VCaP (cell line): ENCODE measurements at regions not wholly inside any gene's neighbourhood (a gene's known extent, or its start where the extent isn't known, plus 50 kb on each side); places are given as distances from the start of the nearest gene placed in this dataset.
"Not testable (repeated sequence)": the region's sequence is repeated elsewhere in the genome, so short reads cannot be mapped to it uniquely, and the experiment has no call there.

ENCODE experiments used
- H3K27ac ChIP-seq: fragments of 450-650 bp; 2 replicates; pipeline ENCODE4 v1.5.1; 2017
- TF ChIP-seq, protein P1 (sequence below): fragments of 450-650 bp; conservative IDR thresholded peaks from 2 replicates; pipeline ENCODE4 v1.5.1; 2017; ENCODE audit warnings: mild to moderate bottlenecking, moderate library complexity

DNA sequence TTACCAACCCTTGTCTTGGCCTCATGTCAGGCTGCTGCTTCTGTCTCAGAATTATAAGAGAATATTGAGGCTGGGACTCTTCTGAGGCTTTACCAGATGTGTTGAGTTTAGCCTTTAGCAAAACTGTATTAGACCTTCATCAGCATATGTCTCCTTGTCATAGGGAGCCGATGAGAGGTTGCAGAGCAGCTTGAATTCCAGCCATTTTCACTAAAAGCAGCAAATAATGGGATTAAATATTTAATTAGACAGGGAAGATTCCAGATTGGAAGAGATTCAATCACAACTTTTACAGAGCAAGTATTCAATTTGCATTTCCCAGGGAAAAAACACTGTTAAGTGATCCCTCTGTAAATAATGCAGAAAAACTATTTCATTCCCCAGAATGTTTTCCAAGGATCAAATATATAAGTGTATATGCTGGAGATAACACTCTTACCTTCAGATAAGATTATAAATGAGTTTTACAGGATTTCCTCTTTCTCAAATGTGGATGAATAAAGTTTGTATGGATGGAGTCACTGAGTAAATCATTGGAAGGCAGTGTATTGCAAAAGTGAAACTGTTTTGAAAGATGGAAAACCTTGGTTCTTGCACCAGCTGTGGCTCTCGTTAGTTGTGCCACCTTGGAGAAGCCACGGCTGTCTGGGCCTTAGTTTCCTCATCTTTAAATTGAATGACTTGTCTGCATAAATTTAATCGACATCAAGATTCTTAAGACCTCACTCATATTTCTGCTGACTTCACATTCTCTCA is 466.4 kb upstream of the SGO1 start:
- TF ChIP-seq, protein P1, sequence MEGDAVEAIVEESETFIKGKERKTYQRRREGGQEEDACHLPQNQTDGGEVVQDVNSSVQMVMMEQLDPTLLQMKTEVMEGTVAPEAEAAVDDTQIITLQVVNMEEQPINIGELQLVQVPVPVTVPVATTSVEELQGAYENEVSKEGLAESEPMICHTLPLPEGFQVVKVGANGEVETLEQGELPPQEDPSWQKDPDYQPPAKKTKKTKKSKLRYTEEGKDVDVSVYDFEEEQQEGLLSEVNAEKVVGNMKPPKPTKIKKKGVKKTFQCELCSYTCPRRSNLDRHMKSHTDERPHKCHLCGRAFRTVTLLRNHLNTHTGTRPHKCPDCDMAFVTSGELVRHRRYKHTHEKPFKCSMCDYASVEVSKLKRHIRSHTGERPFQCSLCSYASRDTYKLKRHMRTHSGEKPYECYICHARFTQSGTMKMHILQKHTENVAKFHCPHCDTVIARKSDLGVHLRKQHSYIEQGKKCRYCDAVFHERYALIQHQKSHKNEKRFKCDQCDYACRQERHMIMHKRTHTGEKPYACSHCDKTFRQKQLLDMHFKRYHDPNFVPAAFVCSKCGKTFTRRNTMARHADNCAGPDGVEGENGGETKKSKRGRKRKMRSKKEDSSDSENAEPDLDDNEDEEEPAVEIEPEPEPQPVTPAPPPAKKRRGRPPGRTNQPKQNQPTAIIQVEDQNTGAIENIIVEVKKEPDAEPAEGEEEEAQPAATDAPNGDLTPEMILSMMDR: no peak
- H3K27ac ChIP-seq: no peak overlapping the region

GRCh38 chr3:20648921-20649381 is 462.9 kb upstream of the SGO1 start:
- H3K27ac ChIP-seq: no peak overlapping the region
- TF ChIP-seq, protein P1: no peak

DNA sequence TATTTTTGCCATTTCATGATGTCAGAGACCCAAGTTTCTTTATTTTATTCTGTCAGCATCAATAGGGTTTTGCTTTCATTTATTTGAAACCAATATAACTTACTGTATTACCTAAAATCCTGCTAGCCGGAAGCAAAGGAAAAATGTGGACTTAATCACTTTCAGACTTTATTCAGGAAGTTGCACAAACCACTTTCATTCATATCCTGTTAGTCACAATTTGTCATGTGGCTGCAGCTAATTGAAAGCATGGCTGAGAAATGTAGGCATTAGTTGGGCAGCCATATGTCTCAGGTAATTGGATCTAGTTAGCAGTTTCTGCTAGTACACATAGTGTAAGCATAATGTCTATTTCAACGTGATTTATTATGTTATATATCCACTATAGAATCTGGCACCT is 462.3 kb upstream of the SGO1 start:
- TF ChIP-seq, protein P1: no peak
- H3K27ac ChIP-seq: no peak overlapping the region

DNA sequence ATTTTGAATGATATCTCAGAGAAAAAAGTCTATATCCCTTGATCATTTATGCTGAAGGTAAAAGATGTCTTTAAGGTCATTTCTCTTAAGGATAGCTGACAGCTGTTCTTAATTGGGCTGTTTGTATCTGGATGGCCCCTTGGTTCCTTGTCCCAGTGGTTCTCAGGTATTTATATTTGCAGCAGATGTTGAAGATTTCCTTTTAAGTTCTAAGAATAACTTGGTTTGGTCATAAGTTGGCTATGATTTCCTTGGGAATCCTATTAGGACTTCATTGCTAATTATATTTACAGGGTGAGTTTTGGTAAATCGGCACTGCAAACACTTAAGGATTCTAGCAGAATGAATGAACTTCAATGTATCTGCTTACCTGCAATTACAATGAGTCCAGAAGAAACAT is 460.4 kb upstream of the SGO1 start:
- TF ChIP-seq, protein P1: no peak
- H3K27ac ChIP-seq: no peak overlapping the region

GRCh38 chr3:20645340-20645739 is 459.3 kb upstream of the SGO1 start:
- TF ChIP-seq, protein P1: no peak
- no peak overlapping the region for H3K27ac ChIP-seq

- TF ChIP-seq, protein P1: no peak
These were observed 451.7 kb upstream of the SGO1 start for GRCh38 chr3:20637729-20638128.

GRCh38 chr3:20622304-20622703 is 436.3 kb upstream of the SGO1 start:
- no peak overlapping the region for H3K27ac ChIP-seq
- TF ChIP-seq, protein P1: no peak

More at GRCh38 chr3:20637729-20638128, 451.7 kb upstream of the SGO1 start:
- H3K27ac ChIP-seq: no peak overlapping the region

DNA sequence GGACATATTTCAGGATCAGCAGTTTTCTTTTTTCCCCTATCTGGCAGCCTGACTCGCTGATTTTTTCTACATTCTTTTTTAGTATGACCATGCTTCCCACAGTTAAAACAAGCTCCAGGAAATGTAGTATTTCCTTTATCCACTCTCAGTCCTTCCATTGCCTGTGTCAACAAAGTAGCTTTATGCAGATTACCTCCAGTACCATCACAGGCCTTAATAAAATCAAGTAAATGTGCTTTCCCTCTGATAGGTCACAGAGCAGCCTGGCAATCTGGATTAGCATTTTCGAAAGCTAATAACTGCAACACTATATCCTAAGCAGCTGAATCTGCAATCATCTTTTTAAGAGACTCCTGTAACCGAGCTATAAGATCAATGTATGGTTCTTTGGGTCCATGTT is 432.6 kb upstream of the SGO1 start:
- not testable (repeated sequence) for H3K27ac ChIP-seq

- not testable (repeated sequence) for H3K27ac ChIP-seq
These were observed 432.2 kb upstream of the SGO1 start for GRCh38 chr3:20618181-20618580.

GRCh38 chr3:20615982-20616381 is 430.0 kb upstream of the SGO1 start:
- H3K27ac ChIP-seq: not testable (repeated sequence)
